Loucy (cell line): ENCODE measurements at regions not wholly inside any gene's neighbourhood (a gene's known extent, or its start where the extent isn't known, plus 50 kb on each side); places are given as distances from the start of the nearest gene placed in this dataset.

ENCODE experiments used
- H2AFZ ChIP-seq: fragments of 200-600 bp; sonication (generic); 2 replicates; pipeline ENCODE4 v1.6.0; 2016; ENCODE audit warnings: antibody characterized with exemption, mild to moderate bottlenecking, low read length, moderate library complexity
- H3F3A ChIP-seq: fragments of 200-600 bp; 2 replicates; pipeline ENCODE4 v1.6.0; 2016; ENCODE audit warnings: antibody characterized with exemption, low read depth, mild to moderate bottlenecking
- H3K27me3 ChIP-seq: fragments of 200-600 bp; sonication (generic); 2 replicates; pipeline ENCODE4 v1.6.1; 2014; ENCODE audit warnings: low read length, mild to moderate bottlenecking; ENCODE audit not compliant: insufficient read depth, poor library complexity, severe bottlenecking
- H3K36me3 ChIP-seq: fragments of 200-600 bp; sonication (generic); 2 replicates; pipeline ENCODE4 v1.6.1; 2016; ENCODE audit warnings: low read length; ENCODE audit not compliant: insufficient read depth
- H3K4me1 ChIP-seq: fragments of 200-600 bp; sonication (generic); 2 replicates; pipeline ENCODE4 v1.5.1; 2014; ENCODE audit warnings: low read length, mild to moderate bottlenecking; ENCODE audit not compliant: insufficient read depth, poor library complexity, severe bottlenecking
- H3K4me2 ChIP-seq: fragments of 200-600 bp; sonication (generic); 2 replicates; pipeline ENCODE4 v1.6.0; 2014; ENCODE audit warnings: antibody characterized with exemption, low read length, low read depth, mild to moderate bottlenecking; ENCODE audit not compliant: poor library complexity, severe bottlenecking
- H3K4me3 ChIP-seq: fragments of 200-600 bp; sonication (generic); 2 replicates; pipeline ENCODE4 v1.5.1; 2014; ENCODE audit warnings: low read length, mild to moderate bottlenecking, mixed read lengths; ENCODE audit not compliant: poor library complexity, severe bottlenecking
- H3K79me2 ChIP-seq: fragments of 200-600 bp; sonication (generic); 2 replicates; pipeline ENCODE4 v1.6.1; 2014; ENCODE audit warnings: low read length; ENCODE audit not compliant: insufficient read depth
- H3K9ac ChIP-seq: fragments of 200-600 bp; sonication (generic); 2 replicates; pipeline ENCODE4 v1.6.0; 2014; ENCODE audit warnings: mild to moderate bottlenecking, low read depth, low read length, moderate library complexity; ENCODE audit not compliant: poor library complexity, severe bottlenecking
- H3K9me2 ChIP-seq: fragments of 200-600 bp; sonication (generic); replicated peaks from 2 replicates; pipeline ENCODE4 v1.6.1; 2016; ENCODE audit warnings: low read depth, low read length, mixed read lengths
- H3K9me3 ChIP-seq: fragments of 200-600 bp; sonication (generic); 2 replicates; pipeline ENCODE4 v1.6.1; 2014; ENCODE audit warnings: mild to moderate bottlenecking, antibody characterized with exemption, low read length, low read depth; ENCODE audit not compliant: insufficient read depth
- H4K20me1 ChIP-seq: fragments of 200-600 bp; sonication (generic); 2 replicates; pipeline ENCODE4 v1.6.0; 2014; ENCODE audit warnings: antibody characterized with exemption, low read length, mild to moderate bottlenecking; ENCODE audit not compliant: insufficient read depth, poor library complexity, severe bottlenecking
- CTCF ChIP-seq: fragments of 200-600 bp; sonication (generic); conservative IDR thresholded peaks from 2 replicates; pipeline ENCODE4 v1.5.1; 2014; ENCODE audit warnings: mild to moderate bottlenecking, antibody characterized with exemption, low read length
- EZH2phosphoT487 ChIP-seq: fragments of 200-600 bp; IDR thresholded peaks from 2 replicates; pipeline ENCODE4 v1.6.1; 2018; ENCODE audit warnings: antibody characterized with exemption, mild to moderate bottlenecking, moderate library complexity, borderline replicate concordance

GRCh38 chr4:126697748-126698147, 935.0 kb upstream of the INTU start:
- H3K9me2 ChIP-seq = no peaks in the 10 kb centered on the region
- no peaks in the 10 kb centered on the region for H3F3A ChIP-seq
- no peak overlapping the region for H2AFZ ChIP-seq
- no peaks in the 10 kb centered on the region for H3K9me3 ChIP-seq
- no peaks in the 10 kb centered on the region for H4K20me1 ChIP-seq
- H3K4me2 ChIP-seq = no peak overlapping the region
- H3K4me3 ChIP-seq = no peak overlapping the region
- TF ChIP-seq CTCF = no peak
- TF ChIP-seq EZH2phosphoT487 = no peak
- no peaks in the 10 kb centered on the region for H3K27me3 ChIP-seq
- no peaks in the 10 kb centered on the region for H3K36me3 ChIP-seq
- no peaks in the 10 kb centered on the region for H3K4me1 ChIP-seq
- no peak overlapping the region for H3K9ac ChIP-seq
- no peaks in the 10 kb centered on the region for H3K79me2 ChIP-seq

- Histone ChIP-seq H3K9me3 (no peaks in the 10 kb centered on the region), H2AFZ (no peak overlapping the region), H3K79me2 (no peaks in the 10 kb centered on the region), H3K27me3 (no peaks in the 10 kb centered on the region), H3K4me3 (no peak overlapping the region), H4K20me1 (no peaks in the 10 kb centered on the region), H3K36me3 (no peaks in the 10 kb centered on the region), H3F3A (no peaks in the 10 kb centered on the region), H3K9ac (no peak overlapping the region), H3K4me2 (no peak overlapping the region), H3K4me1 (no peaks in the 10 kb centered on the region), H3K9me2 (no peaks in the 10 kb centered on the region)
- TF ChIP-seq EZH2phosphoT487 (no peak), CTCF (no peak)
Measured at GRCh38 chr4:126698224-126698623, 934.5 kb upstream of the INTU start.

- no peak overlapping the region for H3K9ac ChIP-seq
- TF ChIP-seq CTCF (no peak), EZH2phosphoT487 (no peak)
- no peaks in the 10 kb centered on the region for H3K9me3 ChIP-seq
- H4K20me1 ChIP-seq = no peaks in the 10 kb centered on the region
- no peak overlapping the region for H2AFZ ChIP-seq
- H3K4me1 ChIP-seq = no peaks in the 10 kb centered on the region
- no peaks in the 10 kb centered on the region for H3K27me3 ChIP-seq
- H3F3A ChIP-seq = no peaks in the 10 kb centered on the region
- no peak overlapping the region for H3K4me3 ChIP-seq
- no peak overlapping the region for H3K4me2 ChIP-seq
- no peaks in the 10 kb centered on the region for H3K79me2 ChIP-seq
- H3K36me3 ChIP-seq = no peaks in the 10 kb centered on the region
- H3K9me2 ChIP-seq = no peaks in the 10 kb centered on the region
Measured at GRCh38 chr4:126701756-126702155, 931.0 kb upstream of the INTU start.
